WERI-Rb-1 (cell line): ENCODE measurements at regions not wholly inside any gene's neighbourhood (a gene's known extent, or its start where the extent isn't known, plus 50 kb on each side); places are given as distances from the start of the nearest gene placed in this dataset.

ENCODE experiments used
- DNase-seq: peaks from one replicate; pipeline ENCODE4 v3.0.0-alpha.2; 2020
- H3K27ac ChIP-seq: fragments of 250-450 bp; sonication (Bioruptor Pico); 2 replicates; pipeline ENCODE4 v1.5.1; 2020; ENCODE audit warnings: mild to moderate bottlenecking, moderate library complexity
- H3K27me3 ChIP-seq: fragments of 250-450 bp; sonication (Bioruptor Pico); 2 replicates; pipeline ENCODE4 v1.5.1; 2021; ENCODE audit warnings: mild to moderate bottlenecking, low read depth, moderate library complexity; ENCODE audit not compliant: insufficient read depth, severe bottlenecking
- H3K36me3 ChIP-seq: fragments of 250-450 bp; sonication (Bioruptor Pico); 2 replicates; pipeline ENCODE4 v1.5.1; 2020; ENCODE audit warnings: mild to moderate bottlenecking, moderate library complexity
- H3K4me3 ChIP-seq: 2 replicates; pipeline ENCODE4 v1.5.1; 2011; ENCODE audit warnings: low read depth, mild to moderate bottlenecking, control low read depth, low read length
- H3K9me3 ChIP-seq: fragments of 250-450 bp; sonication (Bioruptor Pico); 2 replicates; pipeline ENCODE4 v1.5.1; 2021; ENCODE audit warnings: mild to moderate bottlenecking, moderate library complexity; ENCODE audit not compliant: severe bottlenecking
- TF ChIP-seq, protein P1 (sequence below): IDR thresholded peaks from 2 replicates; pipeline ENCODE4 v1.5.1; 2011; ENCODE audit warnings: low read depth, mild to moderate bottlenecking, control low read depth, inconsistent platforms, low read length

DNA sequence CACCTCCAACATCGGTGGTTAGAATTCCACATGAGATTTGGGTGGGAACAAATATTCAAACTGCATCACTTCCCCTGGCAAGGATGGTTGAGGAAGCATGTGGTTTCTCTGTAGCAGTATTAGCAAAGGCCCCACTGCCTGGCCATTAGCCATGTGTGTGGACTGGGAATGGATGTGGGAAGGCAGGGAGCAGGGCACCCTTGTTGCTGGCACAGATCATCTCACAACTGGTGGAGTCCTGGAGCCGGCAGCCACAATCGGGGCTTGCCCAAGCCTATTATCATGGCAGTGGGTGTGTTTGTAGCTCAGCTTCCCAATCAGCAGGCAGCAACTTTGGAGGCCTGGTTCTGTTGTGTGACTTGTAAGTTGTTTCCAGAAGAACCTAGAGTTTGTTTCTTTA is 391.9 kb downstream of the DLEU7 start:
- TF ChIP-seq, protein P1, sequence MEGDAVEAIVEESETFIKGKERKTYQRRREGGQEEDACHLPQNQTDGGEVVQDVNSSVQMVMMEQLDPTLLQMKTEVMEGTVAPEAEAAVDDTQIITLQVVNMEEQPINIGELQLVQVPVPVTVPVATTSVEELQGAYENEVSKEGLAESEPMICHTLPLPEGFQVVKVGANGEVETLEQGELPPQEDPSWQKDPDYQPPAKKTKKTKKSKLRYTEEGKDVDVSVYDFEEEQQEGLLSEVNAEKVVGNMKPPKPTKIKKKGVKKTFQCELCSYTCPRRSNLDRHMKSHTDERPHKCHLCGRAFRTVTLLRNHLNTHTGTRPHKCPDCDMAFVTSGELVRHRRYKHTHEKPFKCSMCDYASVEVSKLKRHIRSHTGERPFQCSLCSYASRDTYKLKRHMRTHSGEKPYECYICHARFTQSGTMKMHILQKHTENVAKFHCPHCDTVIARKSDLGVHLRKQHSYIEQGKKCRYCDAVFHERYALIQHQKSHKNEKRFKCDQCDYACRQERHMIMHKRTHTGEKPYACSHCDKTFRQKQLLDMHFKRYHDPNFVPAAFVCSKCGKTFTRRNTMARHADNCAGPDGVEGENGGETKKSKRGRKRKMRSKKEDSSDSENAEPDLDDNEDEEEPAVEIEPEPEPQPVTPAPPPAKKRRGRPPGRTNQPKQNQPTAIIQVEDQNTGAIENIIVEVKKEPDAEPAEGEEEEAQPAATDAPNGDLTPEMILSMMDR = no peak
- Histone ChIP-seq H3K9me3 (no peaks in the 10 kb centered on the region), H3K27me3 (no peaks in the 10 kb centered on the region), H3K36me3 (no peaks in the 10 kb centered on the region), H3K27ac (no peak overlapping the region), H3K4me3 (no peak overlapping the region)
- no peak for DNase-seq

DNA sequence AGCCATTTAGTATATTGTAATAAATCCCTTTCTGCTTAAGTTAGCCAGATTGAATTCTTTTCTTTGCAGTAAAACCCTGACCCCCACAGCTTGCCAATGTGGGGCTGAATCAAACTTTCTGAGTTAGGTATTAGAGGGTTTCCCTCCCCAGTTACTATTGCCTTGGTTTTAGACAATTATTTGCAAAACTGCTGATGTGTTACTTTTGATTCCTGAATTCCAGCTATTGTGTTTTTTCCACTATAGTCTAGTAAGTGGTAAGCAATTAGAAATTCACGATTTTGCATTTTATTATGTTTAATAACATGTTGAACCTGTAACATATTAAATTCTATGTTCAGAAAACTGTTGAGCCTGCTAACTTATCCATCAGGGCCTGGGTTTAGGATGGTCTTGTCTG is 391.5 kb downstream of the DLEU7 start:
- DNase-seq = no peak
- no peaks in the 10 kb centered on the region for H3K9me3 ChIP-seq
- H3K4me3 ChIP-seq = no peak overlapping the region
- H3K27me3 ChIP-seq = no peaks in the 10 kb centered on the region
- TF ChIP-seq, protein P1 = no peak
- H3K36me3 ChIP-seq = no peaks in the 10 kb centered on the region
- H3K27ac ChIP-seq = no peak overlapping the region

DNA sequence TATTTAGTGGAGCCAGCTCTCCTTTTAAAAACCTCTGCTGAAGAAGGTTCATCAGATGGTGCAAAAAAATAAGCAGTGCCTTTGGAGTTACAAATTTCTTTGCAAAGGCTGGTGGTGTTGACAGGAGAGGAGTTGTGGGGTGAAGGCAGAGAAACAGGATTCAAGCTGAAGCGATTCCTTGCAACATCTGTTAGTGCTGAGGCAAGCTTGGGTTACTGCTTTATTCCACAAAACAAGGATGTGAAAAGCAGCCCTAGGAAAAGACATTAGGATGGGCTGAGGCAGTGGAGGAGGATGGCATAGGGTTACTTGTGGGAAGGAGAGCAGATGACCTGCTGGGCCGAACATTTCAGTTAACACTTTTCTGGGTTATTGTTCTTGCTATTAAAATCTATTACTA is 390.7 kb downstream of the DLEU7 start:
- H3K36me3 ChIP-seq = no peaks in the 10 kb centered on the region
- TF ChIP-seq, protein P1 = no peak
- DNase-seq = no peak
- no peak overlapping the region for H3K27ac ChIP-seq
- H3K27me3 ChIP-seq = no peaks in the 10 kb centered on the region
- no peak overlapping the region for H3K4me3 ChIP-seq
- H3K9me3 ChIP-seq = no peaks in the 10 kb centered on the region

DNA sequence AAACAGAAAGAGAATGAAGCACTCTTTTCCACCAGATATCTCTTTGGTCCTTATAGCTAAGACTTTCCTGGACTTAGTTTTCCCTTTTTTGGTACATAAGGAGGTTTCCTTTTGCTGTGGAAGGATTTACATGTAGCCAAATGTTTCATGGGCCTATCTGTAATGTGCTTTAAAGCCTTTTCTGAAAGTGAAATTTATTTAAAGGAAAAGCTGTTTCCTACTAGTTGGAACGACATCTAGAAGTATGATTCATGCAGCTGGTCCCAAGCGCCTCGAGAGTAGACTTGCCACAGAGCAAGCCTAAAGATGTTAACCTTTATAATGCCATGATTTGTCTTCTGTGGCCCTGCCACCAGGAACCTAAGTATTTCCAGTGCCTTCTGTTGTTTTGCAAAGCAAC is 390.3 kb downstream of the DLEU7 start:
- TF ChIP-seq, protein P1 = no peak
- Histone ChIP-seq H3K4me3 (no peak overlapping the region), H3K27ac (no peak overlapping the region), H3K9me3 (no peaks in the 10 kb centered on the region), H3K36me3 (no peaks in the 10 kb centered on the region), H3K27me3 (no peaks in the 10 kb centered on the region)
- DNase-seq = no peak

DNA sequence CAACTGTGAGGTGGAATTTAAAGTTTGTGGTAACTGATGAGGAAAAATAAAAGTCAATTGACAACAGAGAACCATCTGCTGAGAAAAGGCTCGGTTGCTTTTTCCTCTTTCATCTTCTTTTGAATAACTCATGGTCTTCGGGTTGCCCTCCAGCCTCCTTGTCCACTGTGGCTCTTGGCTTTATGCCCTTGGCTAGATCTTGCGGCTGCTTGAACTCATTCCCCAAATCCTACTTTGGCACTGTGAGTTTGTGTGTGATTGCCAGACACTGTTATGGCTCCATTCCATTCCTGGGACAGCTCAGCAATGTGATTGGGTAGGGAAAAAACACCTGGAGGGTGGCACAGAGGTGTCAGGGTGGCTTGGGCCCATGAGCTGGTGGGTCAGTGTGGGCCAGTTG is 387.4 kb downstream of the DLEU7 start:
- no peak for DNase-seq

More for the DNA sequence above, 387.4 kb downstream of the DLEU7 start:
- Histone ChIP-seq H3K27me3 (no peaks in the 10 kb centered on the region), H3K4me3 (no peak overlapping the region), H3K36me3 (no peaks in the 10 kb centered on the region), H3K27ac (no peak overlapping the region), H3K9me3 (no peaks in the 10 kb centered on the region)
- TF ChIP-seq, protein P1 = no peak
